Right lobe of liver (tissue), 6 donors: ENCODE measurements at regions not wholly inside any gene's neighbourhood (a gene's known extent, or its start where the extent isn't known, plus 50 kb on each side); places are given as distances from the start of the nearest gene placed in this dataset.

Source experiments
- ATAC-seq, 4 donors: fragments of 200-7000 bp; cut with Tn5 transposase; one replicate each; pipeline ENCODE4 v1.9.1; 2020; ENCODE audit warnings: mild to moderate bottlenecking in 4 of 4, moderate library complexity in 4 of 4
- DNase-seq, 3 donors: peaks; one replicate each; pipeline ENCODE4 v3.0.0-alpha.2; 2020
- H3K27ac ChIP-seq, 3 donors: fragments of 200-600 bp; one replicate each; pipeline ENCODE4 v1.8.0; 2022
- H3K27me3 ChIP-seq, 2 donors: fragments of 200-600 bp; one replicate each; pipeline ENCODE4 v1.8.0; 2022
- H3K36me3 ChIP-seq, 4 donors: fragments of 200-600 bp; sonication (generic) in 1 of 4; one replicate each; pipeline versions ENCODE4 v1.5.1 to v1.8.0; 2017 to 2022; ENCODE audit warnings: control low read depth in 1 of 4
- H3K4me1 ChIP-seq, 4 donors: fragments of 200-600 bp; sonication (generic) in 1 of 4; one replicate each; pipeline versions ENCODE4 v1.5.1 to v1.8.0; 2017 to 2022; ENCODE audit warnings: control low read depth in 1 of 4
- H3K4me3 ChIP-seq, 3 donors: fragments of 200-600 bp; one replicate each; pipeline ENCODE4 v1.8.0; 2022
- H3K9me3 ChIP-seq, 4 donors: fragments of 200-600 bp; sonication (generic) in 1 of 4; one replicate each; pipeline versions ENCODE4 v1.5.1 to v1.8.0; 2017 to 2022; ENCODE audit warnings: control low read depth in 1 of 4
- CTCF ChIP-seq, 4 donors: fragments of 200-600 bp in 3 of 4; fragments of 450-650 bp in 1 of 4; IDR thresholded peaks; one replicate each; pipeline versions ENCODE4 v1.5.1 to v1.8.0; 2016 to 2022; ENCODE audit warnings: antibody characterized with exemption in 4 of 4, mild to moderate bottlenecking in 2 of 4
- POLR2A ChIP-seq: fragments of 450-650 bp; IDR thresholded peaks from one replicate; pipeline ENCODE4 v1.6.1; 2017; ENCODE audit warnings: antibody characterized with exemption, mild to moderate bottlenecking
- WGBS: methylation state at CpG from one replicate; pipeline ENCODE4 v1.1.6; 2018; ENCODE audit warnings: low coverage, low lambda C conversion rate; ENCODE audit not compliant: insufficient coverage; ENCODE audit errors: missing lambda C conversion rate; 5-methylcytosine and 5-hydroxymethylcytosine counted together
- intact Hi-C, 2 donors: fragments of 100-400 bp; cut with DNase I; formaldehyde crosslinking; loops; one replicate each; pipeline versions ENCODE4 v1.11.2 to v1.14.1; 2022
- donor health status: DM: no; HTN: yes; CAD: no.
- donor health status: DM: no; HTN: no; CAD: no.
- donor health status: DM: no; HTN: no; CAD: no.
- donor health status: DM: no; HTN: yes; CAD: no.
- donor health status: DM: no; HTN: yes; CAD: no.

- Histone ChIP-seq H3K27me3 (no peaks in the 10 kb centered on the region), H3K4me3 (no peak overlapping the region), H3K27ac (no peak overlapping the region), H3K36me3 (no peaks in the 10 kb centered on the region), H3K9me3 (peaks cover 0 to 2% (median 0%) of the 10 kb centered on the region in 4 donors), H3K4me1 (no peaks in the 10 kb centered on the region)
- DNase-seq = peak in 2 of 3 donors; percentile 15 to 41
- no peak for TF ChIP-seq CTCF (IDR thresholded peaks at IDR 0.05)
- TF ChIP-seq POLR2A = no peak
- no peak for ATAC-seq
- WGBS = 62% methylated on average over 11 of the region's 38 CpGs
- intact Hi-C loops = no loop called here
Measured at GRCh38 chr7:86282014-86282682, 361.6 kb upstream of the GRM3 start.

- no peaks in the 10 kb centered on the region for H3K27me3 ChIP-seq
- no peak overlapping the region for H3K4me3 ChIP-seq
- no peaks in the 10 kb centered on the region for H3K36me3 ChIP-seq
- peaks cover 0 to 2% (median 0%) of the 10 kb centered on the region in 4 donors for H3K9me3 ChIP-seq
- intact Hi-C loops = no loop called here
- ATAC-seq (no peak), DNase-seq (no peak)
- H3K4me1 ChIP-seq = no peaks in the 10 kb centered on the region
- no peak overlapping the region for H3K27ac ChIP-seq
- TF ChIP-seq POLR2A (no peak), CTCF (IDR thresholded peaks at IDR 0.05) (no peak)
Measured at GRCh38 chr7:86280150-86280549, 363.6 kb upstream of the GRM3 start.

- DNase-seq = no peak
- Histone ChIP-seq H3K4me1 (no peaks in the 10 kb centered on the region), H3K9me3 (no peaks in the 10 kb centered on the region), H3K27me3 (no peaks in the 10 kb centered on the region), H3K27ac (no peak overlapping the region), H3K4me3 (no peak overlapping the region), H3K36me3 (no peaks in the 10 kb centered on the region)
- TF ChIP-seq POLR2A = no peak
- TF ChIP-seq CTCF (IDR thresholded peaks at IDR 0.05) = no peak
- 46% methylated on average over 2 of the region's 2 CpGs for WGBS
- no peak for ATAC-seq
- intact Hi-C loops = no loop called here
Measured at GRCh38 chr7:86262781-86263180, 380.9 kb upstream of the GRM3 start.

GRCh38 chr7:86257894-86258293 lies 385.8 kb upstream of the GRM3 start:
- no peaks in the 10 kb centered on the region for H3K36me3 ChIP-seq
- H3K9me3 ChIP-seq = no peaks in the 10 kb centered on the region
- H3K27ac ChIP-seq = no peak overlapping the region
- no peak for TF ChIP-seq CTCF (IDR thresholded peaks at IDR 0.05)
- TF ChIP-seq POLR2A = no peak
- no peaks in the 10 kb centered on the region for H3K4me1 ChIP-seq
- no peak for ATAC-seq
- WGBS = 74% methylated on average over 4 of the region's 4 CpGs
- no peak overlapping the region for H3K4me3 ChIP-seq
- no peak for DNase-seq
- no peaks in the 10 kb centered on the region for H3K27me3 ChIP-seq
- intact Hi-C loops = no loop called here

- Histone ChIP-seq H3K9me3 (no peaks in the 10 kb centered on the region), H3K27me3 (no peaks in the 10 kb centered on the region), H3K4me3 (no peak overlapping the region), H3K4me1 (no peaks in the 10 kb centered on the region), H3K27ac (no peak overlapping the region), H3K36me3 (no peaks in the 10 kb centered on the region)
- DNase-seq (peak in 1 of 3 donors; percentile 27), ATAC-seq (no peak)
- intact Hi-C loops = no loop called here
- 93% methylated on average over 2 of the region's 2 CpGs for WGBS
- TF ChIP-seq CTCF (IDR thresholded peaks at IDR 0.05) (no peak), POLR2A (no peak)
Measured at GRCh38 chr7:86252406-86252805, 391.3 kb upstream of the GRM3 start.
